OCI-M2 (cell line): ENCODE measurements at regions not wholly inside any gene's neighbourhood (a gene's known extent, or its start where the extent isn't known, plus 50 kb on each side); places are given as distances from the start of the nearest gene placed in this dataset.
A peak's percentile ranks its signal among the peaks of the same experiment; 100 is the strongest.
"Not testable (repeated sequence)": the region's sequence is repeated elsewhere in the genome, so short reads cannot be mapped to it uniquely, and the experiment has no call there.

Source experiments
- DNase-seq: peaks from one replicate; lab custom pipeline; 2025; ENCODE audit not compliant: unreplicated experiment; lab: John Stamatoyannopoulos, UW

DNA sequence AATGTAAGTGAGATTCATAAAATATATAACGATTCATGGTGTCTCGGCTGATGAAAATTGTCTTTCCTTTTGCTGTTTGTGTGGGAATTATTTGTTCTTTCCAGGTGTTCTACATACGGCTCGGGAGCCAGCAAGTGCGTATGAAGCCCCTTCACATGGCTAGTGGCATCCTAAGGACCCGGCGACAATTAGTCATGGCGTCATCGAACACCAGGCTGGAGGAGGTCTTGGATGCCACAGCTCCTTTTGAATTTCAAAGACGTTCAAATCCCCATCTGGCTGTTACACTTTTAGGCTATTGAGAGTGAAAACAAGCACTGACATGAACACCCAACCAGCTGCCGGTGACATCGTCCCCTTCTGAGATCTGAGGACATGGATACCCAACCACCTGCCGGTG, 397.7 kb upstream of the TNRC6C start:
- no peak for DNase-seq

DNA sequence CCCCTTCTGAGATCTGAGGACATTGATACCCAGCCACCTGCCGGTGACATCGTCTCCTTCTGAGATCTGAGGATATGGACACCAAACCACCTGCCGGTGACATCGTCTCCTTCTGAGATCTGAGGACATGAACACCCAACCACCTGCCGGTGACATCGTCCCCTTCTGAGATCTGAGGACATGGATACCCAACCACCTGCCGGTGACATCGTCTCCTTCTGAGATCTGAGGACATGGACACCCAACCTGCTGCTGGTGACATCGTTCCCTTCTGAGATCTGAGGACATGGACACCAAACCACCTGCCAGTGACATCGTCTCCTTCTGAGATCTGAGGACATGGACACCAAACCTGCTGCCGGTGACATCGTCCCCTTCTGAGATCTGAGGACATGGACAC, 396.1 kb upstream of the TNRC6C start:
- not testable (repeated sequence) for DNase-seq

DNA sequence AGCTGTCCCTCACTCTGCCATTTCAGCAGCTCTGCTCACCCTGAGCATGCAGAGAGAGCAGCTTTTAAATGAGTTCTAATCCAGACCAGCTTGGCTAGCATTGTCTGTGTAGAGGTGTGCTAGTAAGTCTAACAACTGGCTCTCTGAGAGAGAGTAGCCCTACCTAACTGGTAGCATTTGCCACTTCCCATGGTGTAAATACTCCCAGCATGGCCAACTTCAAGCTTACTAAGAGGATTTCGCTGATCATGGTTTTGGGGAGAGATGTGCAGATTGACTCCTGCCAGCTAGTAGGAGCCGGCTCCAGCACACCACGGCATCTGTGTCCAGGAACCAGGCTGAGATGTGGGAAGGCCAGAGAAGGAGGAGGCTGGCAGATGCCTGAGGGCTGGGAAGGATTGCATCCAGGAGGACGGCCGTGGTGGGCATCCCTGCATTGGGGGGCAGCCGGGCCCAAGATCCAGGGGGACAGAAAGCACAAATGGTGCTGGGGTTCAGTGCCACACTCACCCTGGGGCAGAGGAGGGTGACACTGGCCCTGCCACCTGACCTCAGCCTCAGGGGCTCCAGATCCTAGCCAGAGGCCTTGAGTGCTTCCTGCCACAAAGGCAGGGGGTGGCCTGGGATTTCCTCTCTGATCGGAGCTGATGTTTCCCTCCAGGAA, 394.9 kb upstream of the TNRC6C start:
- DNase-seq: no peak

DNA sequence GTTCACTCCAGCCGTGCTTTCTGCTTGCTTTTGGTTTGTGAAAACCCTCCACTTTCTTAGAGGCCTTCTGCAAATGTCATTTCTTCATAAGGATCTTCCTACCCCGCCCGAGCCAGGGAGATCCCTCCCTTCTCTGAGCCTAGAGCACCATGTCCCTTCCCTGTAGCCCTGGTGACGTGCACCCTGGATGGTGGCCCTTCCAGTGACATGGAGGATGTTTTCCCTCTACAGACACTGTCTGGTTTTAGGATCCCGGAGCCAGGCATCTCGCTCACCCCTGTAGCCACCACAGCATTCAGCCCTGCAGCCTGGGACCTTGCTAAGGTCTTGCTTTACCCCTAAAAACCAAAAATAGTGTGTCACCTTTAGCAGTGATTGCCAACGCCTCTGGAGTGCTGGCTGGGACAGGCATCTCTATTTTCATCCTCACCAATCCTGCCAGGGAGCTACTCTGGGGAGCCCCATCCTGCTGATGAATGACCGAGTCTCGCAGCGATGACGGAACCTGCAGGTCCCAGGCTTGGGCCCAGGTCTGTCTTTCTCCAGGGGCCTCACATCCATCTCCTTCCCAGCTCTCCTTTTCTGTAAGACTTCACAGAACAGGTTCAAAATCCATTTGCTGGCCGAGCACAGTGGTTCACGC, 394.1 kb upstream of the TNRC6C start:
- no peak for DNase-seq

DNA sequence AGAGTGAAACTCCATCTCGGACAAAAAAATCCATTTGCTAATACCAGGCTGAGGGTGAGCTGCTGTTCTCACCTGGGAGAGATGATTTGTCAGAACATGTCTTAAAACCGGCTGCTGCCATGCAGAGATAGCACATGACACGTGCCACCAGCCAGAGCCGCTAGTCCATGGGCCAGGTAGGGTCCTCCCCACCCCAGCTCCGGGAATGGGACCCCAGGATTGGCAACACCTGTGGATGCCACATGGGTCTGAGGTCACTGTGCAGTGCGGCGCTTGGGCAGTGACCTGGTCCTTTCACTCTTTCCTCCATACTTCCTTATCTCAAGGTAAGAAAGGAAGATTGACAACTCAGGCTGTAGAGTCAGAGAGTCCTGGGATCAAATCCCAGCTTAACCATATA, 393.3 kb upstream of the TNRC6C start:
- DNase-seq: no peak

DNA sequence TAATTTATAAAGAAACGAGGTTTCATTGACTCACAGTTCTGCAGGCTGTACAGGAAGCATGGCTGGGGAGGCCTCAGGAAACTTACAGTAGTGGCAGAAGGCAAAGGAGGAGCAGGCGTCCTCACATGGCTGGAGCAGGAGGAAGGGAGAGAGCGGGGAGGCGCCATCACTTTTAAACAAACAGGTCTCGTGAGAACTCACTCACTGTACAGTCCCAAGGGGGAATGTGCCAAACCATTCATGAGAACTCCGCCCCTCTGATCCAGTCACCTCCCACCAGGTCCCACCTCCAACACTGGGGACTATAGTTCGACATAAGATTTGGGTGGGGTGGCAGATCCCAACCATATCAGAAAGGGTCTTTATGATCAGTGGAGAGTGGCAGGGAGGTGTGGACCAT, 392.4 kb upstream of the TNRC6C start:
- no peak for DNase-seq

DNA sequence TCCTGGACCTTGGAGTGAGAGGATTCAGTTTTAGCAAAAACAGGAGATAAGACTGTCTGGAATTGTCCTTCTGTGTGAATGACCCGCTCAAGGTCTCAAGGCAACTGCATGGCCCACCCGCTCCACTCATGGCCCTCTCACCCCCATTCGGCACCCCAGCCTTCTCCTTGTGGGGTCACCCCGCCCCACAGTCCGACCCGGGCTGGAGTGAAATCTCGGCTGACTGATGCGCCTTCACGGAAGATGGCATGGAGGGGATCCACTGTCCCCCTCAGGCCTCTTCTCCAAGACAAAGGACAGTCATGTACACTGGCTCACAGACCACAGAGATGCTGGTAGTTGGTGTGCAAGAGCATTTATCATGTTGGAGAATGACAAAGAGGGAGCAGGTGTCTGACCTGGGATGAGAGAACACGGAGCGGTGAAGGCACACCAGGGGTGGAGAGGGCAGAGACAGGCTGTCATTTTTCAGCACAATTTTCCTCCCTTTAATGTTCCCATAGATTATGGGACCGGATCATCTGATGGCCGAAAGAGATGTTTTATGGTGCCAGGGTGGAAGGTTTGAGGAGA, 391.9 kb upstream of the TNRC6C start:
- no peak for DNase-seq

DNA sequence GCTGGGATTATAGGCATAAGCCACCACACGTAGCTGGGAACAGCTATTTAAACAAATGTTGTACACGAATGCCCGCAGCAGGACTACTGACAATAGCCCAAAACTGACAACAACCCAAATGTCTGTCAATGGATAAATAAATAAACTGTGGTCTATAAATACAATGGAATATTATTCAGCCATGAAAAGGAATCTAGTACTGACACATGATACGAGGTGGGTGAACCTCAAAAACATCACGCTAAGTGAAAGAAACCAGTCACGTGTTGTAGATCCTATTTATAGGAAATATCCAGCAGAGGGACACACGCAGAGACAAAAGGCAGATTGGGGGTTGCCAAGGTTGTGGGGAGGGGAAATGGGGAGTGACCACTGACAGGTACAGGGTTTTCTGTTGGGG, 390.0 kb upstream of the TNRC6C start:
- no peak for DNase-seq

DNA sequence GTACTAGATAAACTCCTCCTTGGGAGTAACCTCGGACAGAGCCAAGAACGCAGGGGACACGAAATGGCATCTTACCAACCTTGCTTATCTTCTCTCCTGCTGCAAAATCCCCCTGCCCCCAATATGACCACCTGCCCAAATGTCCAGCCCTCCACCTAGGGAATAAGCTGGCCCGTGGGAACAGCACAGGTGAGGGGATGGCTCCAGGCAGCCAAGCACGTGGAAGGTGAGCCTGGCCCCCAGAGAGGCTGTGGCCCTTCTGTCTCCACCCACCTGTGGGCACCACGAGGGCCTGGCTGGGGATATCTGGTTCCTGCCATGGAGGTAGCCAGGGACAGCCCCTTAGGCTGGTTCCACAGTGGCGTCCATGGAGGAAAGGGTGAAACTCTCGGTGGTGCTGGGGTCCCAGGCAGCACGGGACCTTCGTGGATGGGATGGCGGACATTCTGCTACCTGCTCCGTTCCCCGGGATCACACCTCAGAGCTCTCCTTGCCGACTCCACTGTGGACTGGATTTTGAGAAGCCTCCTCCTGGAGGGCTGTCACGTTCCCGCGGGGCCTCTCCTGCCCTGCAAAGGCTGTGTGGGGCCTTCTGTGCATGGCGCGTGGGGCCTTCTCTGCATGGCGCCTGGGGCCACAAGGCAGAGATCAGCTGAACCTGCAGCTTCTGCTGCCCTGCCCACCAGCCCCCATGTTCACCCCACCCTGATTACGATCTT, 388.5 kb upstream of the TNRC6C start:
- no peak for DNase-seq

DNA sequence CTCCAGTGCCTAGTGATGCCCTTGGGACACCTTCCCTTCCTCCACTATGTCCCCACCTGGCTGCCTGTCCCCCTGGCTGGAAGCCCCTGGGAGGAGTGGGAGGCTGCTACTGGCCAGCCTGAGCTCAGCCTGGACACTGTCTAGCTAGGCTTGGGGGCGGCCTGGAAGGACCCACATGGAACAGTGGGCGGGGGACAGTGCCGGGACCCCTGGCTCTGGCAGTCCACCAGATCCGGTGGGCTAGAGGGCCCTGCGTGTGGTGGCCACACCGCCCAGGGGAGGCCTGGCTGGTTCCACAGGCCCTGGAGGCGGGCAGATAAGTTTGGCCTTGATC, 388.0 kb upstream of the TNRC6C start:
- DNase-seq: no peak

DNA sequence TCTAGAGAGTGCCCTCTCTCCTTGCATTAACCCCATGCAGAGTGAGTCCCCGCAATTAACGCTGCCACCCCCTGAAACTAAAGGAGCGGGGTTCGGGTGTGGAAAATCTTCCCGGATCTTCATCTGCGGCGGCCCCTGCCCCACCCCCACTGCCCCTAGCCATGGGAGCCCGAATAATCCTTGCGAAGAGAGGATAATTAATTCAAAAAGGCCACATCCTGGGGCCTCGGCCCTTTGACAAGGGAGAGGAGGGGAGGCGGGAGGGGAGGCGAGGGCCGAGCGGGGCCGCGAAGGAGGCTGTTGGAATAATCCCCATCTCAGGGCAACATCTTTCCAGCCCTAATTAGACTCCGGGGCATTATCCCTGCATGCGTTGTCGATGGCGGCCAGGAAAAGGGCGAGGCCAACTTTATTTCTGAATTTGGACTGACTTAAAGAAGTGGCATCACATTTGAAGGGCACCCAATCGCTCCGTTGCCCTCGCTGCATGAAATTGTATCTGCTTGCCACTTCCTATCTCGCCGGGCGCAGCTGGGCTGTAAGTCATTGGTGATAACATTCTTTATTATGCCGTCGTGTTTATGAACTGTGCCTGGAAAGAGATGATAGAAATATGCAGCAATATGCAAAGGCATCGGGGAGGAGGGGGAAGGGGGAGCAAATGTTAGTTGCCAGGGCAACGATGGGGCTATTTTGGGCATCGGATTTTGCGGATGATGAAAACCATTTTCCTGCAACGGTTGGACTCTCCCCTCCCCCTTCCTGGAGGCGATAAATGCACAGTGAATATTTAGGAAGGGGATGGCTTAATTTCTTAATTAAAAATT, 387.1 kb upstream of the TNRC6C start:
- DNase-seq: peak; percentile 88

DNA sequence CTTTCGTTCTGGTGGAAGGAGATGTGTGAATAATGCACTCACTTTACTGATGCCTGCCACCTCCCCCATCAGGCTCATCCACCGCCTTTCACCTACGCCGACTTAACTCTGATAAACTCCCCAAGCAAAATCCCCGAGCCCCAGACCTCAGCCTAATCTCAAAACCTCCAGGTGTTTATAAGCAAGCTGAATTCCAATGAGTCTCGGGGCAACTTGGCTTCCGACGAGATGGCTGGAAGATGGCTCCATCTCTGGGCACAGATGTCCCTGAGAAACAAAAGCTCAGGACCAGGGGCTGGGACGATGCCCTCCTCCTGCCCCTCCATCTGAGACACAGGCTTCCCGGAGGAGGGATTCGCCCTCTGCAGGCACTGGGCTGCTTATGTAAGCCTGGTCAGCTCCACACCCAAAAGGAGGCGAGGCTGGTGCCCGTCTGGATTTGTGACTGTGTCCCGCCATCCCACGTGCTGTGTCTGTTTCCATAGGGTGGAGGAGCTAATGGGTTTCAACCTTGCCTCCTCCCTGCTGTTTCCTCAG, 386.4 kb upstream of the TNRC6C start:
- DNase-seq: no peak

DNA sequence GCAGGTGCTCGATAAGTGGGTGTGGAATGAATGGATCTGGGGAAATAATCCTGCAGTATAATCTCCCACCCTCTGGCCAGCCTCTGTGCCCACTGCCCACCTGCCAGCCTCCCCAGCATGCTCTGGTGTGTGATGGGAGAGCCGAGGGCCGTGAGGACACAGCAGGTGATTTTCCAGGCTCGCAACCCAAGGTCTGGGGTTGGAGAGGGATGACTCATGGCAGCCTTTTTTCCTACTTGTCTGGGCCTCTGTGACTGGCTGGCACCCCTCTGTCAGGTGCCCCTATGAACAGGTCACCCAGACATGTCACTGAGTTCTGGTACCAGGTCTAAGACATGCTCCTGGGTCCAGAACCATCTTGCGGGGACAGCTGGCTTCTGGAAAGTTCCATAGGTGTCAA, 385.7 kb upstream of the TNRC6C start:
- DNase-seq: no peak

DNA sequence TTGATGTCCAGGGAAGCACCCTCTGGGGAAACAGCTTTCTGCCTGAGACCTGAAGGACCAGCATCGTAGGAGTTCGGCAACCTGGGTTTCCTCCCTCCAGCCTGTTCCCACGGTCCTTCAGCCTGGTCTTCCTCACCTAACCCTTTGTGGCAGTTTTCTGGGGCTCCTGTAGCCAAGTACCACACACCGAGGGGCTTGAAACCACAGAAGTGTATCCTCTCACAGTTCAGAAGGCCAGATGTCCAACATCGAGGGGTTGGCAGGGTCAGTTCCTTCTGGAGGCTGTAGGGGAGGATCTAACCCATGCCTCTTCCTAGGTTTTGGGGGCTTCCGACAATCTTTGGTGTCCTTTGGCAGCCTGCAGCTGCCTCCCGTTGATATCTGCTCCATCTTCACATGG, 381.0 kb upstream of the TNRC6C start:
- DNase-seq: no peak

DNA sequence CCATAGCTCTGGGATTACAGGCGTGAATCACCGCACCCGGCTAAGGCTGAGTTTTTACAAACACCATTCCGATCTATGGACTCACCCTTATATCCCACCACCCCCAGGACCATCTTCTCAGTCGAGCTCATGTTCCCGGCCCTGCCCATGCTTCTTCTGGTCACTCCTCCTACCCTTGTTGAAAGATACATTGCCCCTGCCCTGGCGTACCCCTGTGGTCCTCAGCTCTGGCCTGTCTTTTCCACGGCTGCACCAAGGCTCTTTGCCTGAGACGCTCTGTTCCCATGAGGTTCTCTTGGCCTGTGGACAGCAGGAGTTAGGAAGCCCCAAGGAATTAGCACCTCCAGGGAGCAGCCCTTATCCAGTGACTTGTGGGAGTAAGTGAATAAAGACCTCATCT, 379.4 kb upstream of the TNRC6C start:
- DNase-seq: no peak

DNA sequence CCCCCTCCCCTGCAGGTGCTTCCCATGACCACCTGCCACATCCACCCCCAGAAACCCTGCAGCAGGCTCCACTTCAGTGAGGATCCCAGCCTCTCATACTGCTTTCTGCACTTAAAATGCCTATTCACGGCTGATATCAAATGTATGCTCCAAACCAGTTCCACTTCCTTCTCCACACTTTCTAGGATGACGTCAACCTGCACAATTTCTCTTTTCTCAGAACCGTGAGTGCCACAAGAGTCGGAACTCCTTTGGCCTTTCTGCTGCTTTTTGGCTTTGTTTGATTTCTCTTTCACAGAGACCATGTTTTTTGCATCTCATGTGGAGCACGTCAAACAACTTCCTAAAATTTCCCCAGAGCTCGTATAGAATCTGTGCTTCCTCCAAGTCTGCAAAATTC, 378.8 kb upstream of the TNRC6C start:
- DNase-seq: no peak

DNA sequence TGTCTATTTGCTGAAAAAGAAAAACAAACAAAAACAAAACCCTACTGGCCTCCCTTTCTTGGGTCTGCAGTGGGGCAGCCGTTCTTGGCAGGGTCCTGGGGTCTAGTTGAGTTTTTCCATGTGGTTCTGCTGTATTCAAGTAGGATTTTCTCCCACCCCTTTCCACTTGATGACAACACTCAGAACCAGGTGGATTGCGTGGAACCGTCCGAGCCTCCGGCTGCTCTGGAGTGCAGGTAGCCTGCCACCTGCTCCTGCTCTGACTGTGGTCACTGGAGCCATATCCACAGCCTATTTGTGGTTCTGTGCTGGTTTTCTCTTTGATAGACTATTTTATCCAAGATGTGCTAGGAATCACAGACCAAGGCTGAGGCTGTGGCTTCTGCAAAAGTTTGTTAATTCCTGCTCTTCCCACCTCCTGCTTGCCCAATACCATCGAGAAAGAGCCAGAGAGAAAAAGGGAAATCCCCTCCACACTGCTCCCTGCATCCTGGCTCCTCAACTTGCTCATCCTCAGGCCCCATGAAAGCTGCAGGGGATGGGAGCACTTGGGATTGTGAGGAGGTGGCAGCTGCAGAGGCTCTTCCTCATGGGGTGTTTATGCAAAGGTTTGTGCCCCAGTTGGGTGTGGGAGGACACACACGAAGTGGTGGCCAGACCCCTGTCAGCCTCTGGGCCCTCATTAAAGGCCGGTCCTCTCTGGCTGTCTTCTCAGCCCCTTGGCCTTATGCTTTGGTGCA, 377.8 kb upstream of the TNRC6C start:
- no peak for DNase-seq

DNA sequence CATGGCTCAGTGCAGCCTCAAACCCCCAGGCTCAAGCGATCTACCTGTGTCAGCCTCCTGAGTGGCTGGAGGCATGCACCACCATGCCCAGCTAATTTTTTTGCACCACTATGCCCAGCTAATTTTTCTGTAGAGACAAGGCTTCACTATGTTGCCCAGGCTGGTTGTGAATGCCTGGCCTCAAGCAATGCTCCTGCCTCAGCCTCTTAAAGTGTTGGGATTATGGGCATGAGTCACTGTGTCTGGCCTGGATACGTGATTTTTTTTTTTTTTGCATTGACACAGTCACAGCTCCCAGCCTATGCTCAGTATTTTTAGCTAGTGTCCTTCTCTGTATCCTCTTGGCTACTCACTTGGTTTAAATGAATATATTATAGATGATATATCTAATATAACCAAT, 377.0 kb upstream of the TNRC6C start:
- no peak for DNase-seq

DNA sequence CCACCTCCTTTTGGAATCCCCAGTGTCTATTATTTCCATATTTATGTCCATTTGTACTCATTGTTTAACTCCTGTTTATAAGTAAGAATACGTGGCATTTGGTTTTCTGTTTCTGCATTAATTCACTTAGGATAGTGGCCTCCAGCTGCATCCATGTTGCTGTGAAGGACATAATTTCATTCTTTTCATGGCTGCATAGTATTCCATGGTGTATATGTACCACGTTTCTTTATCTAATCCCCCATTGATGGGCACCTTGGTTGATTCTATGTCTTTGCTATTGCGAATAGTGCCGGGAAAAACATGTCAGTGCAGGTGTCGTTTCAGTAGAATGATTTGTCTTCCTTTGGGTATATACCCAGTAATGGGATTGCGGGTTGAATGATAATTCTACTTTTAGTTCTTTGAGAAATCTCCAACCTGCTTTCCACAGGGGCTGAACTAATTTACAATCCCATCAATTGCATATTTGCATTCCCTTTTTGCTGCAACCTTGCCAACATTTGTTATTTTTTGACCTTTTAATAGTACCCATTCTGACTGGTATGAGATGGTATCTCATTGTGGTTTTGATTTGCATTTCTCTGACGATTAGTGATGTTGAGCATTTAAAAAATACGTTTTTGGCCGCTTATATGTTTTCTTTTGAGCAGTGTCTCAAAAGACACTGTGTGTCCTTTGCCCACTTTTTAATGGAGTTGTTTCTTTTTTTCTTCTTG, 373.2 kb upstream of the TNRC6C start:
- no peak for DNase-seq
